Mucosa of descending colon (tissue), 3 donors: ENCODE measurements at regions not wholly inside any gene's neighbourhood (a gene's known extent, or its start where the extent isn't known, plus 50 kb on each side); places are given as distances from the start of the nearest gene placed in this dataset.

Experiments
- ATAC-seq: fragments of 200-7000 bp; cut with Tn5 transposase; one replicate; pipeline ENCODE4 v1.9.1; 2020; ENCODE audit warnings: mild to moderate bottlenecking, moderate library complexity
- DNase-seq, 3 donors: peaks; one replicate each; pipeline ENCODE4 v3.0.0-alpha.2; 2020
- H3K36me3 ChIP-seq: fragments of 200-600 bp; one replicate; pipeline ENCODE4 v1.8.0; 2021; ENCODE audit warnings: low read depth, mild to moderate bottlenecking
- H3K4me1 ChIP-seq: fragments of 200-600 bp; one replicate; pipeline ENCODE4 v1.8.0; 2021; ENCODE audit warnings: low read depth, mild to moderate bottlenecking
- H3K4me3 ChIP-seq: fragments of 200-600 bp; one replicate; pipeline ENCODE4 v1.8.0; 2021; ENCODE audit warnings: mild to moderate bottlenecking
- H3K9me3 ChIP-seq: fragments of 200-600 bp; one replicate; pipeline ENCODE4 v1.8.0; 2021; ENCODE audit warnings: mild to moderate bottlenecking
- CTCF ChIP-seq: fragments of 200-600 bp; IDR thresholded peaks from one replicate; pipeline ENCODE4 v1.8.0; 2022; ENCODE audit warnings: antibody characterized with exemption, mild to moderate bottlenecking
- intact Hi-C, 2 donors: fragments of 100-400 bp; cut with DNase I in 1 of 2; cut with micrococcal nuclease in 1 of 2; formaldehyde crosslinking; loops; one replicate each; pipeline versions ENCODE4 v1.11.0 to v1.11.1; 2022; cut with DNase I, micrococcal nuclease
- donor health status: DM: no; HTN: no; CAD: no; lungs with moderate emphysema.
- donor health status: DM: no; HTN: no; CAD: no.
- donor health status: DM: no; HTN: yes; CAD: no.

- Histone ChIP-seq H3K36me3 (no peaks in the 10 kb centered on the region), H3K9me3 (no peaks in the 10 kb centered on the region), H3K4me3 (no peak overlapping the region), H3K4me1 (no peaks in the 10 kb centered on the region)
- DNase-seq (no peak), ATAC-seq (no peak)
- TF ChIP-seq CTCF: no peak
- intact Hi-C loops: no loop called here
These were observed 626.1 kb downstream of the COL12A1 start for GRCh38 chr6:74579794-74580193.

- no peak for TF ChIP-seq CTCF
- no peak overlapping the region for H3K4me3 ChIP-seq
- no peaks in the 10 kb centered on the region for H3K4me1 ChIP-seq
- intact Hi-C loops: no loop called here
- no peaks in the 10 kb centered on the region for H3K9me3 ChIP-seq
- no peaks in the 10 kb centered on the region for H3K36me3 ChIP-seq
- no peak for DNase-seq
- ATAC-seq: no peak
These were observed 626.8 kb downstream of the COL12A1 start for GRCh38 chr6:74579047-74579446.

- TF ChIP-seq CTCF: no peak
- ATAC-seq (no peak), DNase-seq (no peak)
- Histone ChIP-seq H3K4me3 (no peak overlapping the region), H3K9me3 (no peaks in the 10 kb centered on the region), H3K36me3 (no peaks in the 10 kb centered on the region), H3K4me1 (no peaks in the 10 kb centered on the region)
- intact Hi-C loops: no loop called here
These were observed 627.5 kb downstream of the COL12A1 start for GRCh38 chr6:74578339-74578738.

GRCh38 chr6:74577619-74578018 lies 628.2 kb downstream of the COL12A1 start:
- Histone ChIP-seq H3K4me1 (no peaks in the 10 kb centered on the region), H3K9me3 (no peaks in the 10 kb centered on the region), H3K4me3 (no peak overlapping the region), H3K36me3 (no peaks in the 10 kb centered on the region)
- ATAC-seq (no peak), DNase-seq (no peak)
- no peak for TF ChIP-seq CTCF
- intact Hi-C loops: no loop called here

- Histone ChIP-seq H3K9me3 (no peaks in the 10 kb centered on the region), H3K4me1 (no peaks in the 10 kb centered on the region), H3K4me3 (no peak overlapping the region), H3K36me3 (no peaks in the 10 kb centered on the region)
- intact Hi-C loops: no loop called here
- no peak for TF ChIP-seq CTCF
- ATAC-seq (peak; percentile 46), DNase-seq (peak in 1 of 3 donors; percentile 12)
These were observed 631.1 kb downstream of the COL12A1 start for GRCh38 chr6:74574794-74575193.

GRCh38 chr6:74573613-74574012 lies 632.2 kb downstream of the COL12A1 start:
- H3K4me1 ChIP-seq: no peaks in the 10 kb centered on the region
- DNase-seq: no peak
- no peaks in the 10 kb centered on the region for H3K36me3 ChIP-seq
- no peak overlapping the region for H3K4me3 ChIP-seq
- no peak for TF ChIP-seq CTCF
- no peak for ATAC-seq
- intact Hi-C loops: no loop called here
- no peaks in the 10 kb centered on the region for H3K9me3 ChIP-seq
